GM21717 (cell line): ENCODE measurements at regions not wholly inside any gene's neighbourhood (a gene's known extent, or its start where the extent isn't known, plus 50 kb on each side); places are given as distances from the start of the nearest gene placed in this dataset.
"Not testable (repeated sequence)": the region's sequence is repeated elsewhere in the genome, so short reads cannot be mapped to it uniquely, and the experiment has no call there.

Experiments
- ATAC-seq: cut with Tn5 transposase; IDR thresholded peaks from one replicate; pipeline ENCODE4 v1.9.1; 2021; ENCODE audit warnings: mild to moderate bottlenecking, moderate library complexity; ENCODE audit not compliant: unreplicated experiment

GRCh38 chr18:11468617-11469016 lies 140.8 kb upstream of the SLC35G4 start:
- no peak for ATAC-seq

DNA sequence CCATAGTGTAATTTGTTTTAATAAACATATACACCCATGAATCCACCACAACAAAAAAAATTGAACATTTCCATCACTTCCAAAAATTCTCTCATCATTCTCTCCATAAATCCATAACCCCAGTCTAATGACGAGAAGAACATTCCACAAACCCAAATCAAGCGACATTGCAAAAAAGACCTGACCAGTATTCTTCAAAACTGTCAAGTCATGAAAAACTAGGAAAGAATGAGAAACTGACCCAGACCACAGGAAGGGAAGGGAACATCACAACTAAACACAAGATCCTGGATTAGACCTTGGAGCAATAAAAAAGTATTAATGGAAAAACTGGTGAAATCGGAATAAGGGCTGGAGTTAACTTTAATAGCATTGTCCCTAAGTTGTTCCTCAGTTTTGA lies 141.3 kb upstream of the SLC35G4 start:
- no peak for ATAC-seq

DNA sequence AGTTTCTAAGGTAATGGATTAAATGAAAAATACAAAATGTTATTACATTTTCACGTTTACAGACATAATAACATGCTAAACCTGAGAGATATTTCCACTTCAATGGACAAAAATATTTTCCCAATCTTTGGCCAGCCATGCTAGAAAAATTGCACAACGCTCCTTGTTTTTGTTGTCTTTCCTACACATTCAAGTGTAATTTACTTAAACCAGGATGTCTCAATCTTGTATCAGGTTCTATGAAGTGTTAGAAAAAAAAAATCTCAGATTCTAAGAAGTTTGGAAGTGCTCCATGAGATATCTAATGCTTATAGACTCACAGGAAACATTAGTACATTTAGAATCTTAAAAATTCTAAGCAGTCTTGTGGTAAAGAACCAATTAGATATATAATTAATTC lies 141.8 kb upstream of the SLC35G4 start:
- ATAC-seq: no peak

DNA sequence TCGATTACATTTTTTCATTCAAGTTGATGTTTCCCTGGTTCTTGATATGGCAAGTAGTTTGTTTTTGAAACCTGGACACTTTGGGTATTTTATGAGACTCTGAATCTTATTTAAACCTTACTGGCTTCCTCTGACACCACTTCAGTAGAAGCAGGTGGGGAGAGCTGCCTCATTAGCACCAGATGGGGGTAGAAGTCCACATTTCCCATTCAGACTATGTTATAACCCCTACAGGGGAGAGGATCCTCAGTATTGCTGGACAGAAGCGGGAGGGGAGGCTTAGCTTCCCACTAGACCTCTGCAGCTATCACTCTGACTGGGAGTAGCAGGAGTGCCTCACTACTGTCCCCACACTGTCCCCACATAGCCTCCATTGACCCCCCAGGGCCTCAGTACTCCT lies 145.3 kb upstream of the SLC35G4 start:
- ATAC-seq: no peak

- ATAC-seq: no peak
Measured at GRCh38 chr18:11458447-11458846, 150.9 kb upstream of the SLC35G4 start.

- ATAC-seq: not testable (repeated sequence)
Measured at GRCh38 chr18:11457853-11458252, 151.5 kb upstream of the SLC35G4 start.

- no peak for ATAC-seq
Measured at GRCh38 chr18:11454040-11454439, 155.4 kb upstream of the SLC35G4 start.

GRCh38 chr18:11444169-11444568 lies 165.2 kb upstream of the SLC35G4 start:
- not testable (repeated sequence) for ATAC-seq

- no peak for ATAC-seq
Measured at GRCh38 chr18:11437046-11437445, 172.3 kb upstream of the SLC35G4 start.

GRCh38 chr18:11432360-11432811 lies 177.0 kb upstream of the SLC35G4 start:
- no peak for ATAC-seq

- no peak for ATAC-seq
Measured at GRCh38 chr18:11429876-11430275, 179.5 kb upstream of the SLC35G4 start.

GRCh38 chr18:11425211-11425610 lies 184.2 kb upstream of the SLC35G4 start:
- no peak for ATAC-seq

- ATAC-seq: no peak
Measured at GRCh38 chr18:11419338-11419737, 190.1 kb upstream of the SLC35G4 start.

DNA sequence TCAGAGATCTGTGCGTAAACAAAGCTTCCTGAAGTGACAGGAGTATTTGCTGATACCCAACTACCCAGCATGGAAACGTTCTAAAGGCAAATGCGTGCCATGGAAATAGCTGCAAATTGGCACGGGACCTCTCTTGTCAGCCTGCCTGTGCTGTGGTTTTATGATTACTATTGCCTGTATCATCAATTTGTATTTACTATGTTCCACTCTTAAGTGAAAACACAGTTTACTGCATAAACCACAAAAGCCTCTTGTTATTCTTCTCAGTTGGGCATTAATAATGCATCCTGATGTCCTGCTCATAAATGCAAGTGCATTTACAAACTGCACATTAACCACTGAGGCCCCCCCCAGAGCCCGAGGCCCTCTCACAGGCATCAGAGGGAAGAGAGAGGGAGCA lies 196.6 kb upstream of the SLC35G4 start:
- no peak for ATAC-seq

- ATAC-seq: no peak
Measured at GRCh38 chr18:11411048-11411447, 198.3 kb upstream of the SLC35G4 start.

GRCh38 chr18:11408555-11409065 lies 200.8 kb upstream of the SLC35G4 start:
- no peak for ATAC-seq

DNA sequence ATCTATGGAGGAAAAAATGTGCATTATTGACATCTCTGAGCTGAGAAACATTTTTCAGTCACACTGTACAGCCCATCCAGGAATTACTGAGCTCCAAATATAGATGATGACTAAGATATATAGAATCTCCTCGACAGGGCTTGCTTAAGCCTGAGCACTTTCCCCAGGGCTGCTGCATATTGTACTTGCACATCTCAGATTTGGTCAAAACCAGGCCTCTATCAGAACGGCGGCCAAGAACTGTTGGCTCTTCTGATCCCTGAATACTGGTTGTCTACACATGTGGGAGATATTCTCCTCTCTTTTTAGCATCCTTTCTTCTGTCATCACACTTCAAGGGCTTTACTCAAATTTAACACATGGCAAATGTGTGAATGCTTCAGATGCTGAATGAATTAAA lies 201.5 kb upstream of the SLC35G4 start:
- ATAC-seq: no peak

GRCh38 chr18:11405804-11406203 lies 203.6 kb upstream of the SLC35G4 start:
- ATAC-seq: no peak

- no peak for ATAC-seq
Measured at GRCh38 chr18:11400703-11401102, 208.7 kb upstream of the SLC35G4 start.

- ATAC-seq: no peak
Measured at GRCh38 chr18:11398625-11399024, 210.8 kb upstream of the SLC35G4 start.

- ATAC-seq: no peak
Measured at GRCh38 chr18:11392980-11393885, 216.2 kb upstream of the SLC35G4 start.

DNA sequence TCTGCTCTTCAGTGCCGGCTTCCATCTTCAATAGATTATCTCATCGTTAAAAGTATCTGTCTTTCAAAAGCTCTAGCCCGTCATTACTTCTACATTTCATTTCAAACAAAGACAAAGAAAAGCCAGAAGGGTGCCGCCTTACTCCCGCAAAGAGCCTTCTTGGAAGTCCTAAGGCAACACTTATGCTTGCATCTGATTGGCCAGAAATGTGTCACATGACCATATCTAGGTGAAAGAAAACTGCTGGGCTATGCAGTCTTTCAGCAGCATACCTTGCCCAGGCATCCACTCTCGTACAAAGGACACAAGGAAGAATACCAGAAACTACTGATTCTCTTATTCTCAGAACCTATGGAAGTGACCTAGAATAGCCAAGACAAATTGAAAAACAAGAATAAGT lies 217.1 kb upstream of the SLC35G4 start:
- ATAC-seq: no peak
